HEK293 (cell line): ENCODE measurements at regions not wholly inside any gene's neighbourhood (a gene's known extent, or its start where the extent isn't known, plus 50 kb on each side); places are given as distances from the start of the nearest gene placed in this dataset.

ENCODE experiments used
- AEBP2 ChIP-seq: fragments of 450-650 bp; formaldehyde crosslinking; IDR thresholded peaks from 2 replicates; pipeline ENCODE4 v1.5.1; 2016; ENCODE audit warnings: missing biosample characterization, missing genetic modification characterization, borderline replicate concordance
- CTCF ChIP-seq: fragments of 450-650 bp; formaldehyde crosslinking; IDR thresholded peaks from 2 replicates; pipeline ENCODE4 v1.5.1; 2016; ENCODE audit warnings: missing biosample characterization, missing genetic modification characterization
- GLI2 ChIP-seq: fragments of 450-650 bp; formaldehyde crosslinking; IDR thresholded peaks from 2 replicates; pipeline ENCODE4; 2017; ENCODE audit warnings: missing biosample characterization, missing genetic modification characterization, low read depth, borderline replicate concordance
- PRDM1 ChIP-seq: fragments of 450-650 bp; formaldehyde crosslinking; IDR thresholded peaks from 2 replicates; pipeline ENCODE4; 2016; ENCODE audit warnings: missing biosample characterization, missing genetic modification characterization
- YY1 ChIP-seq: fragments of 450-650 bp; formaldehyde crosslinking; IDR thresholded peaks from 2 replicates; pipeline ENCODE4 v1.5.1; 2018; ENCODE audit warnings: missing biosample characterization, missing genetic modification characterization
- ZBTB1 ChIP-seq: fragments of 450-650 bp; formaldehyde crosslinking; IDR thresholded peaks from 2 replicates; pipeline ENCODE4 v1.5.1; 2016; ENCODE audit warnings: missing biosample characterization, missing genetic modification characterization
- ZNF121 ChIP-seq: fragments of 450-650 bp; formaldehyde crosslinking; IDR thresholded peaks from 2 replicates; pipeline ENCODE4 v1.5.1; 2016; ENCODE audit warnings: missing biosample characterization, missing genetic modification characterization
- ZNF366 ChIP-seq: fragments of 450-650 bp; formaldehyde crosslinking; conservative IDR thresholded peaks from 2 replicates; pipeline ENCODE4 v1.5.1; 2016; ENCODE audit warnings: missing biosample characterization, missing genetic modification characterization
- ZNF549 ChIP-seq: fragments of 450-650 bp; IDR thresholded peaks from 2 replicates; pipeline ENCODE4 v1.5.1; 2018; ENCODE audit warnings: missing biosample characterization, missing genetic modification characterization, mild to moderate bottlenecking, inconsistent platforms, moderate library complexity
- ZNF571 ChIP-seq: fragments of 450-650 bp; formaldehyde crosslinking; IDR thresholded peaks from 2 replicates; pipeline ENCODE4 v1.5.0; 2017; ENCODE audit warnings: missing biosample characterization, missing genetic modification characterization
- ZNF76 ChIP-seq: fragments of 450-650 bp; formaldehyde crosslinking; IDR thresholded peaks from 2 replicates; pipeline ENCODE4; 2016; ENCODE audit warnings: low read depth, missing biosample characterization, missing genetic modification characterization, borderline replicate concordance
- TF ChIP-seq, protein P1 (sequence below): fragments of 450-650 bp; formaldehyde crosslinking; IDR thresholded peaks from 2 replicates; pipeline ENCODE4 v1.5.1; 2016; ENCODE audit warnings: missing biosample characterization, missing genetic modification characterization
- TF ChIP-seq, protein P2 (sequence below): fragments of 450-650 bp; formaldehyde crosslinking; IDR thresholded peaks from 2 replicates; pipeline ENCODE4 v1.5.1; 2016; ENCODE audit warnings: missing biosample characterization, missing genetic modification characterization, borderline replicate concordance

DNA sequence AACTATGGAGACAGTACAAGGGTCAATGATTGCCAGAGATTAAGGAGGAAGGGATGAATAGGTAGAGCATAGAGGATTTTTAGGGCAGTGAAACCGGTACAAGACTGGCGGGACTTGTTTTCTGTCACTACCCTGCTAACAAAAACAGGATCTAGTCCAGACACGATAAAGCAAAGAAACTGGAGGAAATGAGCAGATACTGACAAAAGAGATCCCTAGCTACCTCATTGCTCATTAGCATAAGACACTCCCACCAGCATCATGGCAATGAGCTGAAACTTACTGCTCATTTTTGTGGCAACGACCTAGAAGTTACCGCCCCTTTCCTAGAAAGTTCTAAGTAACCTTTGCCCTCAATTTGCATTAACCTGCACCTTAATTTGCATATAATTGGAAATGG lies 131.2 kb downstream of the ETAA1 start:
- TF ChIP-seq YY1 (no peak), ZNF571 (tag by site-specific recombination) (no peak), PRDM1 (no peak), CTCF (no peak), AEBP2 (tag by site-specific recombination) (no peak), ZNF76 (tag by site-specific recombination) (no peak), ZNF121 (no peak), ZNF549 (tag by site-specific recombination) (no peak), GLI2 (no peak), ZNF366 (tag by site-specific recombination) (no peak), ZBTB1 (tag by site-specific recombination) (no peak)
- TF ChIP-seq, protein P1, sequence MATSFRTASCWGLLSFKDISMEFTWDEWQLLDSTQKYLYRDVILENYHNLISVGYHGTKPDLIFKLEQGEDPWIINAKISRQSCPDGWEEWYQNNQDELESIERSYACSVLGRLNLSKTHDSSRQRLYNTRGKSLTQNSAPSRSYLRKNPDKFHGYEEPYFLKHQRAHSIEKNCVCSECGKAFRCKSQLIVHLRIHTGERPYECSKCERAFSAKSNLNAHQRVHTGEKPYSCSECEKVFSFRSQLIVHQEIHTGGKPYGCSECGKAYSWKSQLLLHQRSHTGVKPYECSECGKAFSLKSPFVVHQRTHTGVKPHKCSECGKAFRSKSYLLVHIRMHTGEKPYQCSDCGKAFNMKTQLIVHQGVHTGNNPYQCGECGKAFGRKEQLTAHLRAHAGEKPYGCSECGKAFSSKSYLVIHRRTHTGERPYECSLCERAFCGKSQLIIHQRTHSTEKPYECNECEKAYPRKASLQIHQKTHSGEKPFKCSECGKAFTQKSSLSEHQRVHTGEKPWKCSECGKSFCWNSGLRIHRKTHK: no peak
- TF ChIP-seq, protein P2, sequence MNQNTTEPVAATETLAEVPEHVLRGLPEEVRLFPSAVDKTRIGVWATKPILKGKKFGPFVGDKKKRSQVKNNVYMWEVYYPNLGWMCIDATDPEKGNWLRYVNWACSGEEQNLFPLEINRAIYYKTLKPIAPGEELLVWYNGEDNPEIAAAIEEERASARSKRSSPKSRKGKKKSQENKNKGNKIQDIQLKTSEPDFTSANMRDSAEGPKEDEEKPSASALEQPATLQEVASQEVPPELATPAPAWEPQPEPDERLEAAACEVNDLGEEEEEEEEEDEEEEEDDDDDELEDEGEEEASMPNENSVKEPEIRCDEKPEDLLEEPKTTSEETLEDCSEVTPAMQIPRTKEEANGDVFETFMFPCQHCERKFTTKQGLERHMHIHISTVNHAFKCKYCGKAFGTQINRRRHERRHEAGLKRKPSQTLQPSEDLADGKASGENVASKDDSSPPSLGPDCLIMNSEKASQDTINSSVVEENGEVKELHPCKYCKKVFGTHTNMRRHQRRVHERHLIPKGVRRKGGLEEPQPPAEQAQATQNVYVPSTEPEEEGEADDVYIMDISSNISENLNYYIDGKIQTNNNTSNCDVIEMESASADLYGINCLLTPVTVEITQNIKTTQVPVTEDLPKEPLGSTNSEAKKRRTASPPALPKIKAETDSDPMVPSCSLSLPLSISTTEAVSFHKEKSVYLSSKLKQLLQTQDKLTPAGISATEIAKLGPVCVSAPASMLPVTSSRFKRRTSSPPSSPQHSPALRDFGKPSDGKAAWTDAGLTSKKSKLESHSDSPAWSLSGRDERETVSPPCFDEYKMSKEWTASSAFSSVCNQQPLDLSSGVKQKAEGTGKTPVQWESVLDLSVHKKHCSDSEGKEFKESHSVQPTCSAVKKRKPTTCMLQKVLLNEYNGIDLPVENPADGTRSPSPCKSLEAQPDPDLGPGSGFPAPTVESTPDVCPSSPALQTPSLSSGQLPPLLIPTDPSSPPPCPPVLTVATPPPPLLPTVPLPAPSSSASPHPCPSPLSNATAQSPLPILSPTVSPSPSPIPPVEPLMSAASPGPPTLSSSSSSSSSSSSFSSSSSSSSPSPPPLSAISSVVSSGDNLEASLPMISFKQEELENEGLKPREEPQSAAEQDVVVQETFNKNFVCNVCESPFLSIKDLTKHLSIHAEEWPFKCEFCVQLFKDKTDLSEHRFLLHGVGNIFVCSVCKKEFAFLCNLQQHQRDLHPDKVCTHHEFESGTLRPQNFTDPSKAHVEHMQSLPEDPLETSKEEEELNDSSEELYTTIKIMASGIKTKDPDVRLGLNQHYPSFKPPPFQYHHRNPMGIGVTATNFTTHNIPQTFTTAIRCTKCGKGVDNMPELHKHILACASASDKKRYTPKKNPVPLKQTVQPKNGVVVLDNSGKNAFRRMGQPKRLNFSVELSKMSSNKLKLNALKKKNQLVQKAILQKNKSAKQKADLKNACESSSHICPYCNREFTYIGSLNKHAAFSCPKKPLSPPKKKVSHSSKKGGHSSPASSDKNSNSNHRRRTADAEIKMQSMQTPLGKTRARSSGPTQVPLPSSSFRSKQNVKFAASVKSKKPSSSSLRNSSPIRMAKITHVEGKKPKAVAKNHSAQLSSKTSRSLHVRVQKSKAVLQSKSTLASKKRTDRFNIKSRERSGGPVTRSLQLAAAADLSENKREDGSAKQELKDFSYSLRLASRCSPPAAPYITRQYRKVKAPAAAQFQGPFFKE (tag by site-specific recombination): no peak
